Osteocyte (in vitro differentiated cells): ENCODE measurements at regions not wholly inside any gene's neighbourhood (a gene's known extent, or its start where the extent isn't known, plus 50 kb on each side); places are given as distances from the start of the nearest gene placed in this dataset.
A peak's percentile ranks its signal among the peaks of the same experiment; 100 is the strongest.

Source experiments
- DNase-seq: peaks from one replicate; pipeline ENCODE4 v3.0.0; 2021; ENCODE audit warnings: mixed read lengths; ENCODE audit not compliant: unreplicated experiment; ENCODE audit errors: extremely low spot score
- H3K27ac Mint-ChIP-seq: one replicate; pipeline ENCODE4 v1.8.0; 2021; ENCODE audit warnings: mild to moderate bottlenecking, mixed read lengths; ENCODE audit not compliant: unreplicated experiment
- H3K27me3 Mint-ChIP-seq: one replicate; pipeline ENCODE4 v1.8.0; 2021; ENCODE audit warnings: mixed read lengths; ENCODE audit not compliant: unreplicated experiment
- H3K36me3 Mint-ChIP-seq: one replicate; pipeline ENCODE4 v1.8.0; 2021; ENCODE audit warnings: mixed read lengths; ENCODE audit not compliant: unreplicated experiment
- H3K4me1 Mint-ChIP-seq: one replicate; pipeline ENCODE4 v1.8.0; 2021; ENCODE audit warnings: mixed read lengths; ENCODE audit not compliant: unreplicated experiment
- H3K4me3 Mint-ChIP-seq: one replicate; pipeline ENCODE4 v1.8.0; 2021; ENCODE audit warnings: mild to moderate bottlenecking, moderate library complexity, mixed read lengths; ENCODE audit not compliant: unreplicated experiment
- H3K9me3 Mint-ChIP-seq: one replicate; pipeline ENCODE4 v1.8.0; 2021; ENCODE audit warnings: mixed read lengths; ENCODE audit not compliant: unreplicated experiment
- TF ChIP-seq, protein P1 (sequence below): fragments of 200-600 bp; sonication (generic); IDR thresholded peaks from 2 replicates; pipeline ENCODE4 v1.5.0; 2021; ENCODE audit warnings: antibody characterized with exemption, mild to moderate bottlenecking, moderate library complexity

GRCh38 chr4:123619326-123619725, 222.7 kb downstream of the SPRY1 start:
- Mint-ChIP-seq H3K4me3 (no peak overlapping the region), H3K27me3 (peaks cover 4% of the 10 kb centered on the region), H3K36me3 (no peaks in the 10 kb centered on the region), H3K27ac (no peak overlapping the region), H3K4me1 (peaks cover 19% of the 10 kb centered on the region), H3K9me3 (no peaks in the 10 kb centered on the region)
- TF ChIP-seq, protein P1, sequence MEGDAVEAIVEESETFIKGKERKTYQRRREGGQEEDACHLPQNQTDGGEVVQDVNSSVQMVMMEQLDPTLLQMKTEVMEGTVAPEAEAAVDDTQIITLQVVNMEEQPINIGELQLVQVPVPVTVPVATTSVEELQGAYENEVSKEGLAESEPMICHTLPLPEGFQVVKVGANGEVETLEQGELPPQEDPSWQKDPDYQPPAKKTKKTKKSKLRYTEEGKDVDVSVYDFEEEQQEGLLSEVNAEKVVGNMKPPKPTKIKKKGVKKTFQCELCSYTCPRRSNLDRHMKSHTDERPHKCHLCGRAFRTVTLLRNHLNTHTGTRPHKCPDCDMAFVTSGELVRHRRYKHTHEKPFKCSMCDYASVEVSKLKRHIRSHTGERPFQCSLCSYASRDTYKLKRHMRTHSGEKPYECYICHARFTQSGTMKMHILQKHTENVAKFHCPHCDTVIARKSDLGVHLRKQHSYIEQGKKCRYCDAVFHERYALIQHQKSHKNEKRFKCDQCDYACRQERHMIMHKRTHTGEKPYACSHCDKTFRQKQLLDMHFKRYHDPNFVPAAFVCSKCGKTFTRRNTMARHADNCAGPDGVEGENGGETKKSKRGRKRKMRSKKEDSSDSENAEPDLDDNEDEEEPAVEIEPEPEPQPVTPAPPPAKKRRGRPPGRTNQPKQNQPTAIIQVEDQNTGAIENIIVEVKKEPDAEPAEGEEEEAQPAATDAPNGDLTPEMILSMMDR: no peak
- DNase-seq: no peak

DNA sequence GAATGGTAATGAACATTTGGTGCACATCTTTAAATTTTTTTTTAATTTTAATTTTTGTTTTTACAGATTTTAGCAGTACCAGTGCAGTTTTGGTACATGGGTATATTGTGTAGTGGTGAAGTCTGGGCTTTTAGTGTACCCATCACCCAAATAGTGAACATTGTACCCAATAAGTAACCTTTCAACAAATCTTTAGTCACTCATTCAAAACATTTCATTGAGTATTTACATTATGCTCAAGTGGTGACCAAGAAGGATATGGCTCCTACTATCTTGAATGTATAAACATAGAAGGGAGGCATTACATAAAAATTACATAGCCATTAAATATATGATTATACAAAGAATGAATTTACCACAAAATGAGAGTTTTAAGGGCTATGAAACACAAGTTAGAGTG, 223.3 kb downstream of the SPRY1 start:
- no peak for DNase-seq
- no peaks in the 10 kb centered on the region for H3K9me3 Mint-ChIP-seq
- TF ChIP-seq, protein P1: no peak
- H3K4me3 Mint-ChIP-seq: no peak overlapping the region
- no peaks in the 10 kb centered on the region for H3K36me3 Mint-ChIP-seq
- peaks cover 4% of the 10 kb centered on the region for H3K27me3 Mint-ChIP-seq
- peaks cover 19% of the 10 kb centered on the region for H3K4me1 Mint-ChIP-seq
- no peak overlapping the region for H3K27ac Mint-ChIP-seq

DNA sequence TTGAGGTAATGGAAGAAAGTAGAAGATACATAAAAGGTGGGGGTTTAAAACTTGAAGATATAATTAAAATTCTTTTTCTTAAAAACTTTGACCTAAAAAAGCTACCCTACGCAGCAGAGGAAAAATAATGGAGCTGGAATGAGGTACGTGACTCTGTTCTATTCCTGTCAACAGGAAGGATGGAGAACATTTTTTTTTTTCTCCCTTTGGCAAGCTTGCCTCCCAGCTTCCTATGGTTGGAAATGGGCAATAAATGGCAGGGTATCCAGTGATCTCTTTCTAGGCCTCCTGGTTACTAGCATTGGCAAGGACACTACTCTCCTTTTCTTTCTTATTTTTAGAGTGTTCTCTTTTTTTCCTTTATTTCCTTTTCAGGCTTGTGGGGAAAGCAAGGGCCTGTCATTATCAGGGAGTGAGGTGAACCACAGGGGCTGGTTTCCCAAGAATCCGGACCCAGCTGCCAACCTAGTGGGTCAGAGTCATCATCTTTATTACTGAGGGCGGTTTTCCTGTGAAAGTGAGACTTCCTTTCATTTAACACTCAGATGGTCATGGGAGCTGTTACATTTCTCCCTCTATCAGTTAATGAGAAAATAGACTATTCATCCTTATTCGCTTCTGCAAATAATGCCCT, 224.6 kb downstream of the SPRY1 start:
- H3K9me3 Mint-ChIP-seq: no peaks in the 10 kb centered on the region
- H3K4me1 Mint-ChIP-seq: peaks cover 19% of the 10 kb centered on the region
- H3K27ac Mint-ChIP-seq: peak overlapping the region; percentile 54
- peaks cover 4% of the 10 kb centered on the region for H3K27me3 Mint-ChIP-seq
- TF ChIP-seq, protein P1: no peak
- no peak overlapping the region for H3K4me3 Mint-ChIP-seq
- DNase-seq: no peak
- no peaks in the 10 kb centered on the region for H3K36me3 Mint-ChIP-seq

- H3K9me3 Mint-ChIP-seq: no peaks in the 10 kb centered on the region
- no peak for DNase-seq
- TF ChIP-seq, protein P1: peak; percentile 8
- no peak overlapping the region for H3K27ac Mint-ChIP-seq
- H3K4me3 Mint-ChIP-seq: no peak overlapping the region
- no peaks in the 10 kb centered on the region for H3K36me3 Mint-ChIP-seq
- peaks cover 4% of the 10 kb centered on the region for H3K27me3 Mint-ChIP-seq
- H3K4me1 Mint-ChIP-seq: peaks cover 9% of the 10 kb centered on the region
Observed at GRCh38 chr4:123622572-123622971, 226.0 kb downstream of the SPRY1 start.

DNA sequence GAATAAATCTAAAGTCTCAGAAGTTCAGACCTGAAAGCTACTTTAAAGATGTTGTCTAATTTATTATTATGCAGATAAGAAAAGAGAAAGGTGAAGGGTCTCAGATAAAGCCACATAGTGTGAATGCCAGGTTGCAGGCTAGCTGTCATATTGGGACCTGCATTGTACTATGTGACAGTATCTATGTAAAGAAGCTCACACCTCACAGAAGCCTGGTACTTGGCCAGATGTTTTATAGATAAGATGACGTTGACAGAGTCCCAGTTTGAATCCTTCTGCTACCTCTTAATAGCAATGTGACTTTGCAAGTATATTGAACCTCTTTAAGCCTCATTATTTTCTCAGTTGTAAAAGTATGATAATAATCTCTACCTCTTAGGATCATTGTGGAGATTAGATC, 227.0 kb downstream of the SPRY1 start:
- TF ChIP-seq, protein P1: no peak
- no peaks in the 10 kb centered on the region for H3K27me3 Mint-ChIP-seq
- no peak overlapping the region for H3K4me3 Mint-ChIP-seq
- peaks cover 9% of the 10 kb centered on the region for H3K4me1 Mint-ChIP-seq
- DNase-seq: no peak
- no peaks in the 10 kb centered on the region for H3K9me3 Mint-ChIP-seq
- no peaks in the 10 kb centered on the region for H3K36me3 Mint-ChIP-seq
- no peak overlapping the region for H3K27ac Mint-ChIP-seq
